Stimulated activated CD8-positive, alpha-beta memory T cell treated with anti-CD3 and anti-CD28 coated beads, Interleukin-15, amount 100 ng/mL, for 24 hours (primary cell): ENCODE measurements at regions not wholly inside any gene's neighbourhood (a gene's known extent, or its start where the extent isn't known, plus 50 kb on each side); places are given as distances from the start of the nearest gene placed in this dataset.

Experiments used
- DNase-seq: peaks from one replicate; pipeline ENCODE4 v3.0.0-alpha.2; 2020; ENCODE audit warnings: low read depth

DNA sequence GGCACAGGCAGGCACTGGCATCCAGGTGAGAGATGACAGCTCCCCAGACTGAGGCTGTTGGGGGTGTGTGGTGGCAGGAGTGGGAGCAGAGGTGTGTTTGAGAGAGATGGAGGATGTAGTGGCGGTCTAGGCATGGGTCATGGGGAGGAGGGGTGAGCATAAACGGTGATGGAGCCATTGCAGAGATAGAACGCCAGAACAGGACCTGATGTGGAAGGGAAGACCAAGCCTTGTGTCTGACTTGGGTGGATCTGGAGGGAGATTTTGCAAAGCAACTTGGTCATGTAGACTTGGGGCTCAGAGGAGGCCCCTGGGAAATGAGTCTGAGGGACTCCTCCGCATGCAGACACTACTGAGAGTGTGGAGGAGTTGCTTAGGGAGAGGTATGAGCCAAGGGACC lies 50.0 kb upstream of the CLDN5 start:
- no peak for DNase-seq

DNA sequence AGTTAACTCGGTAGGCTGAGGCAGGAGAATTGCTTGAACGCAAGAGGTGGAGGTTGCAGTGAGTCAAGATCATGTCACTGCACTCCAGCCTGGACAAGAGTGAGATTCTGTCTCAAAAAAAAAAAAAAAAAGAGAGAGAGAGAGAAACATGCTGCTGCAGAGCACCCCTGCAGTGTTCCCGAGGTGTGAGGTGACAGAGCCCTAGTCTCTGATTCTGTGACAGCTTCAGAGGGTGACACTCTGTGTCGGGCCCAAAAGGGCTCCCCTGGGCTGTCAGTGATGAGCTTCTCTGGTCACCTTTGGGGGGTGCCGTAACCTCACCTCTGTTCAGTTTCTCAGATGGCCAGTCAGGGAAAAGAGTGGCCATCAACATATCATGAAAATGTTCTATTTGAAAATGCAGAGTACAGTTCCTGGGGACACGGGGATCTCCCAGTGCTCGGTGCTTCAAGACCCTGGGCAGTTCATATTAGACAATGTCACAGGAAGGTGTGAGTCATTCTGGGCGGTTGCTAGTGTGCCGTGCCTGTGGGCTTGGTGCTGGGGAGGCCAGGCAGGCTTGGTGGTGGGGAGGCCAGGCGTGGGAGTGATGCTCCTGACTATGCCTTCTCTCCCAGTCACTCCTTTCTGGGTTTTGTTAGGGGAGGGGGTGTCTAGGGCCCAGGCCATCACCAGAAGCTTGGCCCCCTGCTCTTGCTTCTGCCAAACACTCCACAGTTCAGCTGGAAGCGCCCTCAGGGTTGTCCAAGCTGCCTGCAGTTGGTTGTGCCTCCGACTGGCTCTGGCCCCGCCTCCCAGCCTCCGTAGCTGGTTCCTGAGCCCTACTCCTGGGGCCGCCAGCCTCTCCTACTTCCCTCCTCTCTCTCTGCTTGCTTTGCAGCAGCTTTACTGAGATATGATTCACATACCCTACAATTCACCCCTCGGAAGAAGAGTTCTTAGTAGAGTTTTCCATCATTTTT lies 52.5 kb upstream of the CLDN5 start:
- peak; percentile 13 for DNase-seq

DNA sequence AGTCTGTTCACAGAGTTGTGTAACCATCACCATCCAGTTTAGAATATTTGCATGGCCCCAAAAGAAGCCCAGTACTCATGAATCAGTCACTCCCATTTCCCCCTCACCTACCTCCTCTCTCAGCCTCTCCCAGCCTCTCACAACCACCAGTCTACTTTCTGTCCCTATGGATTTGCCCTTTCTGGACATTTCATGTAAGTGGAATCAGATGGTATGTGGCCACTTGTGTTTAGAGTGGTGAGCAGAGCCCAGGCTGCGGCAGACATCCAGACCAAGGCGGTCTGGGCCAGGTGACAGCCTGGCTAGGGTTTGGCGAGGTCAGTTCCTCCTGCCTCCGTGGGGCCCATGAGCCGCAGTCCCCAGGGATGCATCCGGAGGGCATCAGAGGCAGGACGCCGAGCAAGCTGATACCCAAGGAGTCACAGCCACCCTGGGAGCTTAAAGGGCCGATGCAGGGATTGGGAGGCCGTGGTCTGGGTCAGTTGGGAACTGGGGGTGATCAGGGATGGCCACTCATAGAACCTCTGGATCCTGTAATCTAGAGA lies 53.3 kb upstream of the CLDN5 start:
- DNase-seq = no peak

DNA sequence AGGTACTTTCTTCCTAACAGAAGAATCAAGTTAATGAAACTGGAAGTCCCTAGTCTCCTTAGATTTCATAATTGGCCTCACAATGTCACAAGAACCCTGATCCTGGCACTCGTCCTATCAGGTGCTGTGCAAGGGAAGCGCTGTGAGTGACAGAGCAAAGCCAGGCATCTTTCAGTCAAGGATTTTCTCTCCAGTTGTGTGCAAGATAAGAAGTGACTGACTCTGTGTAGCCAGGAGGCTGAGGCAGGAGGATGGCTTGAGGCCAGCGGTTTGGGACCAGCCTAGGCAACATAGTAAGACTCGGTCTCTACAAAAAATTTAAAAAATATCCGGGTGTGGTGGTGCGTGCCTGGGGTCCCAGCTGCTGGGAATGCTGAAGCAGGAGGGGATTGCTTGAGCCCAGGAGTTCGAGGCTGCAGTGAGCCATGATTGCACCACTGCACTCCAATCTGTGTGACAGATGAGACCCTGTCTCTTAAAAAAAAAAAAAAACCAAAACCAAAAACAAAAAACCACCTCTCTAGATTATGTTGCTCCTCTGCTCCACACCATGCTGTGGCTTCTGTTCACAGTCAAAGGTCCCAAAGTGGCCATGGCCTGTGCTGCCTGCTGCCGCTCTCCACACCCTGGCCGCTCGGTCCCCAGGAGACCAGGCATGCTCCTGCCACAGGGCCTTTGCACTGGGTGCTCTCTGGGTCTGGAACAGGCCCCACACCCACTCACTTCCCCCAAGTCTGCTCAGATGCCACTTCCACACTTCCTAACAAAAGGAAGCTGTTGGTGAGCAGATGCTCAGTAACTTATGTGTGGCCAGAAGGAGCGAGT lies 54.2 kb upstream of the CLDN5 start:
- DNase-seq = no peak

DNA sequence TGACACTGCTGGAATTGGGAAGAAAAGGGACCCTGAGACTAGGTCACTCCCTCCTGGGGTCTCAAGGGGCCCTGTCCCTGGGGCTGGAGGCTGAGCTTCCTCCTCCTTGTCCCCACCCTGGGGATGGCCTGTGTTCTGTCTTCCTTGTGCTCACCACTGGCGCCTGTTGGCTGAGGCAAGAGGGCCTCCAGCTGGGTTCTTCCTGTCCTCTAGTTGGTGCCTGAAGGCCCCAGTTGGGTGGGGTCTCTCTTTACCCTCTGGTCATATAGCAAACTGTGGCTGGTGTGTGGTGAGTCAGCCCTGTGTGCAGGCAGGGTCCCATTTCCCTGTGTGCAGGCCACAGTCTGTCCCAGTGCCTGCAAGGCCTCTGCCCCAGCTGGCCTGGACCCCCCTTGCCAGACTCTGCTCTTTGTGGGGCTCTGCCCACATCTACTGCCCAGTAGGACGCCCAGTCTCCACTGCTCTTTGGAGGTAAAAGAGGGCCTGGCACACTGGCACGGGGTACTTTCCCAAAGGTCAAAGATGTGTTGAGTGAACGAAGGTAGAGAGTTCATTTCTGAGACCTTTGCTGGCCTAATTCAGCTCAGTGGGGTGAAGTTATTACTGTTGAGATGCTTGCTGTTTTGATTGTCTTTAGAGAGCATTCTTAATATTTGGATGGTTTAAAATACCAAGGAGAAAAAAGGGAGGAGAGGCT lies 55.1 kb upstream of the CLDN5 start:
- no peak for DNase-seq

DNA sequence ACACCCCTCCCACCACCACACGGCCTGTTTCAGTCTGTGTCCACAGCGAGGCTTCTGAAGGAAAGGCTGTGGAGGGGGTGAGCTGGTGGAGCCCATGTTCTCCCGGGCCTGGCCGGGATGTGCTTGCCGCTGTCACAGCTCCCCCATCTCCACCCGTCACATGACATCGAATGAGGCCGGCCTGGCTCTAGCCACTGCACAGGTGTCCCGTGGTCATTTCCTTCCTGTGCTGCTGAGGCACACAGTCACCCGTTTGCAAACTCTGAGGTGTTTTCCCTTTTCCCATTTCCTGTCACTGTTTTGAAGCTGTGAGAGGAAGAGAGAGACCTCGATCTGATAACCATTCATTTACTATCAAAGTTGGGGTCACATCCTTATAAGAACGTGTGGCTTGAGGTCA lies 55.7 kb upstream of the CLDN5 start:
- no peak for DNase-seq

DNA sequence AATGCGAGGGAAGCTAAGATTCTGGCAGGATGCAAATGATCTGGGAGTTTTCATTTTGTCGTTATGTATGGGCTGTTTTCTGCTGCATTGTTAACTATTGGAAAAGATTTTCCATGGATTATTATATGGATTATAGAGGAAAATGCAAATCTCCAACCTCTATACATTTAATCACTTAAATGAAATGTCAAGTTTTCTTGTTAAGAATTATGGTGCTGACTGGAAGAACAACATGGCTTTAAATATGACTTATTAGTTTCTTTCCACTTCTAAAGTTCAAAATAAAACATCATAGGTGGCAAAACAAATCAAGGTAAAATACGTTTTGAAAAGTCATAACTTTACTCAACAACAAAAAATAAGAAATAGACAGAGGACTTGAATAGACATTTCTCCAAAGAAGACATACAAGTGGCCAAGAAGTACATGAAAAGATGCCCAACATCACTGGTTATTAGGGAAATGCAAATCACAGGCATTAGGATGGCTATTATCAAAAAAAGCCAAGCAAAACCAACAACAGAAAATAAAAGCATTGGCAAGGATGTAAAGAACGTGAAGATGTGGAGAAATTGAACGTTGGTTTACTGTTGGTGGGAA lies 56.2 kb upstream of the CLDN5 start:
- no peak for DNase-seq

DNA sequence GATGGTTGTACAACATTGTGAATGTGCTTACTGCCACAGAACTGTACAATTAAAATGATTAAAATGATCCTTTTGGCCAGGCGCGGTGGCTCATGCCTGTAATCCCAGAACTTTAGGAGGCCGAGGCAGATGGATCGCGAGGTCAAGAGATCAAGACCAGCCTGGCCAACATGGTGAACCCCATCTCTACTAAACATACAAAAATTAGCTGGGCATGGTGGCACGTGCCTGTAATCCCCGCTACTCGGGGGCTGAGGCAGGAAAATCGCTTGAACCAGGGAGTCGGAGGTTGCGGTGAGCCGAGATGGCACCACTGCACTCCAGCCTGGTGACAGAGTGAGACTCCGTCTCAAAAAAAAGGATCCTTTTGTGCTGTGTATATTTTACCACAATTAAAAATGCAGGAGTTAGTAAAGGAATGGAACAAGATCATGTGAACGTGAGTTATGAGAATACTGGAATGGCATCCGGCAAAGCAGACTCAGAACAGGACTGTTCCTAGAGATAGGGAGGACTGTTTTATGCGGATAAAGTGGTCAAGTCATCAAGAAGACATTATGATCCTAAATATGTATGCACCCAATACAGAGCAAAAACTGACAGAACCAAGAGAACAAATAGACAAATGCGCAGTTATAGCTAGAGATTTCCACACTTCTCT lies 58.0 kb upstream of the CLDN5 start:
- no peak for DNase-seq

DNA sequence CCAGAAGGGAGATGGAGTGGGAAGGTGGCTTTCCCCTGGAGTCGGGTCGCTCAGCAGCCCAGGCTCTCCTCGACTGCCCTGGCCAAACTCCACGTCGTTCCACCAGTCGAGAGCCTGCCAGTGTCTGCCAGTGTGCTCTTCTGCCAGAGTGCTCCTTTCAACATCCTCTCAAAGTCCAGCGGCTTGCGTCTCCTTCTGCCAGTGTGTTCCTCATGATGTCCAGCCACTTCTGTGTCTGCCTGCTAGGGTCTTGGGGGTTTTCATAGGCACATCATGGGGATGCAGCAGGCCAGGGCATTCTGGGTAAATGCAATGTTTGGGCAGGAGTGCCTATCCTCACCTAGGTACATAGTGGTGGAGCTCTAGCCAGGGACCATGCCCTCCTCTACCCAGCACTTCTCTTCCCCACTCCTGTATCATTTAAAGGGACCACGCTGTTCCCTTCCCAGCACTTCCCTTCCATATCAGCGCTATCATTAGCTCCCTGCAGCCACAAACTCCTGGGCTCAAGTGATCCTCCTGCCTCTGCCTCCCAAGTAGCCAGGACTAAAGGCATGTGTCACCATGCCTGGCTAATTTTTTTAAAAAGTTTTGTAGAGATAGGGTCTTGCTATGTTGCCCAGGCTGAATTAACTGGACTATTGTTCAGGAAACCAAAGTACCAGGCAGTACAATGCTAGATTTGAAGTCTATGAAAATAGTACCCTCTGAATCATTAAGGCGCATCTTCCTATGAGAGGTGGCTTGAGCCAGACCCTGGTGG lies 62.9 kb upstream of the CLDN5 start:
- no peak for DNase-seq

DNA sequence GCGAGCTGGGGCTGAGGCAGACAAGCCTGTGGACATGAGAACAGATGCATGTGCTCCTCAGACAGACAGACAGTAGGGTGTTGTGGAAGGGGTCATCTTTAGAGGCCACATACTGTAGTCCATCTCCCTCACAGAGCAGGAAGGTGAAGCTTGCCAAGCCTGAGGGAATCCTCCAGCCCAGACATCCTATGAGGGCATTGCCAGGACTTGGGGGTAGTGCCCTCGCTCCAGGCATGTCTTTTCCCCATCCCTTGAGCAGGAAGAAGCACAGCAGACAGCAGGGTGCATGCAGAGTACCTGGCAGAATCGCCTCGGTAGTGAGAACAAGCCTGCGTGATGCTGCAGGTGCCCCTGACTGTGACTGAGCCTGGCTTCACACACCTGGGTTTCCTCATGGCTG lies 66.5 kb upstream of the CLDN5 start:
- no peak for DNase-seq

DNA sequence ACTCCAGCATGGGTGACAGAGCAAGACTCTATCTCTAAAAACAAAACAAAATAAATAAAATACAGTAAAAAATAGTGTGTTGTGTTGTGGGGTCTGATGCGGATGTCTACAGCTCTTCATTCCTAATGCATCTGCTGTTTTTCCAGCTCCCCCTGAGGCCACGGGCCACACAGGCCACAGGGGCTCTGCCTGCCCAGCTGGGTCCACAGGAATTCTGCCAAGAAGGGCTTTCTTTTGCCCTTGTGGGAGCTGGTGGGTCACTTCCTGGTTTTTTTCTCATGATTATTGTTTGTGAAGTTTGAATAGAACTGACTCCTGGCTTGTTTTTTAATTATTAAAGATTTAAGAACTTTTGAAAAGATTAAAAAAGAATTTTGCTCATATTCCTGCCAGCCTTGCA lies 67.4 kb upstream of the CLDN5 start:
- DNase-seq = no peak

DNA sequence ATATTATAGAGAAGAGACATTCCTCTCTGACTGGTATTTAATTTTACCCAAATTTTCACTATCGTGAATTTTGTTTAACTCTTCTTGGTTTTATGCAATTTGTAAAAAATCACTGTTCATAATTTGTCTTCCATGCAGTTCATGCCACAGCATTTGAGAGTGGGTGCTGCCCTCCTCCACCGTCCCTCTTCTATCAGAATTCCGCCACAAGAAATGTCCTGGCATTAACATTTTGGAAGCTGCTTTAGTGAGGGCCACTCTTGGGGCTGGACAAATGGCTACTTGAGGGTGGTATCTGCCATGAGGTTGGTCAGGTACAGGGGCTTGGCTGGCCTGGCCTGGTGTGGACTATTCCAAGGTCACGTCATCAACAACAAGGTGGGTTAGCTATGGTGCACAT lies 68.3 kb upstream of the CLDN5 start:
- no peak for DNase-seq

DNA sequence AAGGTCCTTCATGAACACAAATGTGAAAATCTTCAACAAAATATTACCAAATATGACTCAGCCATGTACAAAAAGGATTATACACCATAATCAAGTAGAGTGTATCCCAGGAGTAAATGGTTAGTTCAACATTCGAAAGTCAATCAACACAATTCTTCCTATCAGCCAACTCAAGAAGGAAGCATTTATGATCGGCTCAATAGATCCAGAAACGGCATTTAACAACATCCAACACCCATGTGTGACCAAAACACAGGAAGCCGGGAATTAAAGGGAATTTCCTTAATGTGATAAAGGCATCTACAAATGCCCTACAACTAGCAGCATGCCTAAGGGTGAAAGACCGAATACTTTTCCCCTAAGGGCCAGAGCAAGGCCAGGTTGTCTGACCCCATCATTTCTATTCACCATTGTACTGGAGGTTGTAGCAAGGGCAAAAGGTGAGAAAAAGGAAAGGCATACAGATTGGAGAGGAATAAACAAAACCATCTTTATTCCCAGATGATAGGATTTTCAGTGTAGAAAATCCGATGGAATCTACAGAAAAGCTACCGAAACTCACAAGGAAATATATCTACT lies 69.9 kb upstream of the CLDN5 start:
- DNase-seq = no peak

DNA sequence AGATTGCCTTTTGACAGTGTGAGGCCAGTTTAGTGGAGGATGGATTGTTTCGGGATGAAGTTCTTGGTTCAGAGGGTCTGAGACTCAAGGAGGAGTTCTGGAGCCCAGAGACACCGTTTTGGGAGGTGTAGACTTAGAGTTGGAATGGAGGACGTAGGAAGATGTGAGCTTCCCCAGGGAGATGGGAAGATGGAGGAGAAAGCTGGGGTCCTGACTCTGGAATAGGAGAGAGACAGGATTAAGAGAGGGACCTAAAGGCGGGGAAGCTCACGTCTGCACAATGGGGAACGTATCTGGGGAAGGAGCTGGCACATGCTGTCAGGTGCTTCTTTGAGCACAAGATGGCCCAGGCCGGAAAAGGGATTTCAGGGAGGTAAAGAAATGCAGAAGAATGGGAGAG lies 71.3 kb upstream of the CLDN5 start:
- no peak for DNase-seq

DNA sequence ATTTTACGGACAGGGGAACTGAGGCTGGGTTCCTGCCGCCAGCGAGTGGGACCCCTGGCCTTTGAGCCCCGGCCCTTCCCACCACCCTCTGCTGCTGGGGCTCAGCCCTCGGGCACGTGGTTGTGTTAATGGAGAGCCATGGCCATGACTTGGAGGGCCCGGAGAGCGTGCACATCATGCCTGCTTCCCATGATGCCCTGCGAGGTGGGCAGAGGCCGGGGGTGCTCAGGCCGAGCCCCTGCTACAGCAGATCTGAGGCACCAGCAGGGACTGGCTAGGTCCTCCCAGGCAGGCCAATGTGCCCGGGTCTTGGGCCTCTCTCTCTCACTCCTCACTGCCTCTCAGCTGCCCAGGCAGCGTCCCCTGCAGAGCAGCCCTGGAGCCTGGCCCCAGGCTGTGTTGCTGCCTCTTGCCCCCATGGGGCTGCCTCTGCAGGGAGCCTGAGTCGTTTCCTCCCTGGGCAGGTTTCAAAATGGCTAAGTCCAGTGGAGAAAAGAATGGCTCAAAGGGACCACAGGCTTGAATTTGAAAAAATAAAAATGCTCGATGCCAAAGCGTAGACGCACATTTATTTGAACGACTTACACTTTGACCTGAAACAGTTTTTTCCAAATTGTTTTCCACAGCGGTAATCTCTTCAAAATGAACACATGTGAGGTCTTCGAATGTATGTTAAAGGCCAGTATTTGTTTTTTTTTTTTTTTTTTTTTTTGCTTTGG lies 72.6 kb upstream of the CLDN5 start:
- DNase-seq = no peak

DNA sequence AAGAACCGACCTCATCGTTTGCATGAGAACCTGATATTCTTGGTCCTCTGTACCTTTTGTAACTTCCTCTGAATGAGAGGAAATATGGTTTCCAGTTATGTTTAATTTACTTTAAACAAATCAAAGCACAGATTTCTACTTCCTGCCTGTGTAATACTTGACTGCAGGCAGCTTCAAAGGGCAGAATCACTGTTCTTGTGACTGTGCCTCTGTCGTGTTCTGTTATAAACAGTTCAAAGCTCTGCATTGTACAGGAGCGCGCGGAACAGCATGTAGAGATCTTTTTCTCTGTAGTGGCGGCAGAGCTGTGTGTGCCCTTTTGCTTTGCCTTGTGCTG lies 73.2 kb upstream of the CLDN5 start:
- no peak for DNase-seq

DNA sequence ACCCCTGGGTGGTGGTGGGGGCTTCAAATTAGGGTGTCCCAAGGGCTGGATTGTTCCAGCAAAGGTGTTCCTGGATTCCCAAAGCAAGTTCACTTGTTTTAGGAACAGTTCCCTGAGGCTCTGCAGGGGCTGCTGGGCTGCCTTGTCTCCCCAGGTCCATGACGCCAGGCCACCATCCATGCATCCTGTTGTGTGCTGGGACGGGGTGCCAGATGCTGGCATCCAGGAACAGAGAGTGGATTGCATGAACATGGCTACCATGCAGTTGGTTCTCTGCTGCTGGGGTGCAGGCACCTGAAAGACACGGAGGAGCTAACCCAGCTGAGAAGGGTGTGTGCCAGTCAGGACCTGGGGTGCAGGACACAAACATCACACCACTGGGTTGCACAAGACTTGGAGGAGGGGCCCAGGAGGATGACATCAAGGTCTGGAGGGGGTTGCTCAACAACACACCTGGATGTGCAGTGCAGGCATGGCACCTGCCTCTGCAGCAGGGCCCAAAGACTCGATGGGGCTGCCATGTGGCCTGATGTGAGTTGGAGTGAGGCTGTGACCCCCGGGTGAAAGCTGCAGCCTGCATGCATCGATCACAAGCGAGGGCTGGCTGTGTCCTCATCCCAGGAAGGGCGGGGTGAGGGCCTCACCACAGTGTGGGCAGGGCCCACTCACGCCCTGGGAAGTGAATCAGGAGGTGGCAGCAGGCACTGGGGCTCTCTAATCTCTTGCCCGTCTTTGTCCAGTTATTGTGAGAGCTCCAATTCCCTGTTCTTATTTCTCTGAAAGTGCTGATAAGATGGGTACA lies 74.0 kb upstream of the CLDN5 start:
- no peak for DNase-seq

DNA sequence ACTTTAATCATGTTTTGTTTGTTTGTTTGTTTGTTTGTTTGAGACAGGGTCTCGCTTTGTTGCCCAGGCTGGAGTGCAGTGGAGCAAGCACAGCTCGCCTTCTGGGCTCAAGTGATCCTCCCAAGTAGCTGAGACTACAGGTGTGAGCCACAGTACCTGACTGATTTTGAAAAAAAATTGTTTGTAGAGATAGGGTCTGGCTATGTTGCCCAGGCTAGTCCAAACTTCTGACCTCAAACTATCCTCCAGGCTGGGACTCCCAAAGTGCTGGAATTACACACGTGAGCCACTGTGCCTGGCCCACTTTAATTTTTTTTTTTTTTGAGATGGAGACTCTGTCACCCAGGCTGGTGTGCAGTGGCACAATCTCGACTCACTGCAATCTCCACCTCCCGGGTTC lies 74.8 kb upstream of the CLDN5 start:
- no peak for DNase-seq
